NCI-H82 (cell line): ENCODE measurements at regions not wholly inside any gene's neighbourhood (a gene's known extent, or its start where the extent isn't known, plus 50 kb on each side); places are given as distances from the start of the nearest gene placed in this dataset.

ENCODE experiments used
- DNase-seq: peaks from one replicate; lab custom pipeline; 2025; lab: John Stamatoyannopoulos, UW

DNA sequence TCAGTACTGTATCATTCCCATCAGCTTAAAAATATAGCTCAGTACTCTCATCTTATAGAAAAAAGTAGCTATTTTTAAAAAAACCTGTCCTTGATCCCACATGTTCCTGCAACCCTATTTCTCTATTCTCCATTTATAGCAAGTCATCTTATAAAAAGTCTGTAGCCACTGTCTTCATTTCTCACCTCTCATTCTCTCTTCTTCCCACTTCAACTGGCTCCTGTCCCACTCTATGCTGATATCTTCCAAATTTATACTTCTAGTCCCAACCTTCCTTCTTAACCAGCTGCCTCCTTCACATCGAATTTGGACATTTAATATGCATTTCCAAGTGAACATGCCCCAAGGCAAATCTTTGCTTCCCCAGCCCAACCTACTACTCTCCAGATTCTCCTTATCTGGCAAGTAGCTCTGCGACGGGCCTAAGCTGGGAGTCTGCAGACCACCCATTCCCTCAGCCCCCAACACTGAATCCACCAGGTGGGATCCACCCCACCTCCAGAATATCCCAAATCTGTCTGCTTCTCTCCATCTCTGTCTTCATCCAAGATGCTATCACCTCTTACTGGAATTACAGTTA, 52.0 kb upstream of the TANC2 start:
- no peak for DNase-seq

- DNase-seq = no peak
Measured at GRCh38 chr17:62912363-62912762, 53.7 kb upstream of the TANC2 start.

DNA sequence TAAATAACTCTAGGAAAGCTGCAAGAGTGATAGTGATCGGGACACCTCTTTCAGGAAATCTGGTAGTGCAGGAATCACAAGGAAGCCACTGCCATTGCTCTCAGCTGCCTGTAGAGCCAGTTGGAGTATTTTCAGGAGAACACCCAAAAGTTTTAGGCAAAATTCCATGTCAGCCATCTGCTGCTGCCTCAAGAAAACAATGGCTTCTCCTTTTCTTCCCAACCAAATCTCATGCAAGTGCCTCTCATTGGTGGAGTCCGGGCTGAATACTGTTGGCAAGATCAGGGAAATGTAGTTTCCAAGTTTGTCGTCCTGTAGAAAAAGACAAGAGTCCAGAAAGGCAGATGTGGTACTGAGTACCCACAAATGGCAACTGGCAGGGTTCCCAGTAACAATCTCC, 54.9 kb upstream of the TANC2 start:
- DNase-seq = no peak

DNA sequence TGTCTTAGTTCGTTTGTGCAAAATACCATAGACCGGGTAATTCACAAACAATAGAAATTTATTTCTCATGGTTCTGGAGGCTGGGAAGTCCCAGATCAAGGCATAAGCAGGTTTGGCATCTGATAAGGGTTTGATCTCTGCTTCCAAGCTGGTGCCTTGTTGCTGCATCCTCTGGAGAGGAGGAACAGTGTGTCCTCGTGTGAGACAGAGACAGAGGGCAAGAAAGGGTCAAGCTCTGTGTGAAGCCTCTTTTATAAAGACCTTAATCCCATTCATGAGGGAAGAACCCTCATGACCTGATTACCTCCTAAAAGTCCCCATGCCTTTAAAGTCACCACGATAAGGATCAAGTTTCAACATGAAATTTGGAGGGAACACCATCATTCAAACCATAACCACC, 55.8 kb upstream of the TANC2 start:
- peak; percentile 24 for DNase-seq

DNA sequence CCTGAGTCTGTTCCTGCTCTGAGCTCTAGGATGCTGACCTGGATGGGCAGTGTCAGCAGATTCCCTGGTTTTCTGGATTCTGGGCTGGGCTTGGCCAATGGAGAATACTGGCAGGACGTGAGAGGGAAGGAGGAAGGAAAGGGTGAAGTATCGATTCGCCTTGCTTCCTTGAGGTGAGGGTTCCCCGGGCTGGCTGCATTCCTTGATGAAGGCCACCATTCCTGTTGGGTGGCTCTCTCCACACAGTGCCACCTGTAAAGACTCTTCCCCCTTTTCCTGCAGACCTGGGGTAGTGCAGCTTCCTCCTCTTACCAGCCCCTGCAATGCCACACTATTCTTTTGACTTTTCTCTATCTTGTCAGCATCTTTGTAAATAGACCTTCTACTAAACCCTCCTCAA, 58.1 kb upstream of the TANC2 start:
- no peak for DNase-seq

DNA sequence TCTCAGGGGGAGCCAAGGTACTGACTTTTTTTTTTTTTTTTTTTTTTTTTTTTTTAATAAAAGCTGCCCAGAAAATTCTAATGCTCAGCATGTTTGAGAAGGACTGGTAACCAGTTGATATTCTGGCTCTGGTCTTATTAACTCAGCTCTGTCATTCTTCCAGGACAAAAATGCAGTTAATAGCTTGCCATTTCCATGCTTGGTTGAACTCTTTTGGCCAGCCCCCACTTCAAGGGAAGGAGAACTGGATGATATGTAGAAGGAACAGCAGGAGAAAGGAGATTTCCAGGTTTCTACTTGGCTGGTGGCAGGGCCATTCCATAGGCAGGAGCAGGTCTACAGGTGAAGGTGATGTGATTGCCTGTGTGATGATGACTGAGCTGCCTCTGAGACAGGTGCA, 59.2 kb upstream of the TANC2 start:
- no peak for DNase-seq

- DNase-seq = no peak
Measured at GRCh38 chr17:62905233-62905632, 60.8 kb upstream of the TANC2 start.

DNA sequence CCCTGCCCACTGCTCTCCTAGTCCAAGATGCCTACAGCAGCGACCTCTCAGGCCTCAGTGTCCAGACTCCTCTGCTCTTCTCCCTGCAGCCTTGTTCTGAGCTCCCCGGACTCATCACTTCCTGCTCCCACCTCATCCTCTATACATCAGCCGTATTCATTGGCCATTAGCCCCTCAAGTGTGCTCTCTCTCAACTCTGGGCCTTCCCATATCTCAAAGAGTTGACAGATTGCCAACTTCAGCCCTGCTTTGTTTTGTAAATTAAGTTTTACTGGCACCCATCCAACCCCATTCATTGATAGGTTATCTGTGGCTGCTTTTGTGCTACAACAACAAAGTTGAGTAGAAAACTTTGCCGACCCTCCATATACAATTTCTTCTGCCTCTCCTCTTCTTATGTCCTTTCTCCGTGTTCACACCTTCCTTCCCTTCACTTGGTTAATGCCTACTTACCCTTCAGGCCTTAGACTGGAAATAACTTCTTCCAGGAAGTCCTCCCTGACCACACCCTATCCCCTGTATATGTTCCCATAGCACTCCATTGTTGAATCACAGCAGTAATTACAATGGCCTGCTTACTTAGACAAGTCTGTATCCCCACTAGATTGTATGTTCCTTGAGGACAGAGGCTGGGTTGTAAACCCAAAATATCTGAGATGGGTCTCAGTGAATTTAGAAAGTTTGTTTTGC, 63.4 kb upstream of the TANC2 start:
- DNase-seq = no peak

DNA sequence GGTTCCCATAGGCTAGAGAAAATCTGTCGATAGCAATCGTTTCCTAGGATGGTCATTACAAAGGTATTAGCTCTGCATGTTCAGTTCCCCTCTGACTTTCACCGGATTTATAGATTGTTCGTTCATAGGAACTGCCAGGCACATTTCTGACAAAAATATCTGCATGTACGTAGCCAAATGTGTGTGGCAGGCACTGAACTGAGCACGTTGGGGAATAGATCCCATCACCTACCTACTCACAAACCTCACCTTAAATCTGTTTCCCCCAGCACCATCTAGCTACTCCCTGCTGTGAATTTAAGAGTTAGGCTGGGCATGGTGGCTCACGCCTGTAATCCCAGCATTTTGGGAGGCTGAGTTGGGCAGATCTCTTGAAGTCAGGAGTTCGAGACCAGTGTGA, 64.5 kb upstream of the TANC2 start:
- DNase-seq = no peak

GRCh38 chr17:62900096-62900495, 65.9 kb upstream of the TANC2 start:
- no peak for DNase-seq

GRCh38 chr17:62899361-62899760, 66.7 kb upstream of the TANC2 start:
- no peak for DNase-seq

GRCh38 chr17:62898239-62898864, 67.7 kb upstream of the TANC2 start:
- DNase-seq = no peak

- no peak for DNase-seq
Measured at GRCh38 chr17:62897706-62898105, 68.3 kb upstream of the TANC2 start.

- DNase-seq = no peak
Measured at GRCh38 chr17:62895320-62896301, 70.4 kb upstream of the TANC2 start.

DNA sequence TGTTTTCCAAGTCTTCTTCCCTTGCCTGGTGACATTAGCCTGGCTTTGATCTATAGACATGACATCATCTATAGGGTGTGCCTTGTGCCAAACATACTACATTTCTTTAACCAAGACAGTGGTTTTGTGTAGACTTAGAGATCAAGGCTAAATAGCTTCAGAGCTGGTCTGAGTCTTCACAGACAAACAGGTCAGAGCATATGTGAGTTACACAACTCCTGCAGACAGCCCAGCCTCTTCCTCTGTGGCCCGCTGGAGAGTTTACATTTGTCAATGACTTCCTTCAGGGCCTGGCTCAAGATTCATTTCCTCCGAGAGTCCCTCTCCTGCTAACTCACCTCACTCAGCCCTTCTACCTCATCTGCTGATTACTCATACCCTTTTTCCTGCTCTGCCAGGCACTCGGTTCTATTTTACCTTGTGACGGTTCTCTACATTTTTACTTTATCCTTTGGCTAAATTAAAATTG, 73.1 kb upstream of the TANC2 start:
- no peak for DNase-seq

DNA sequence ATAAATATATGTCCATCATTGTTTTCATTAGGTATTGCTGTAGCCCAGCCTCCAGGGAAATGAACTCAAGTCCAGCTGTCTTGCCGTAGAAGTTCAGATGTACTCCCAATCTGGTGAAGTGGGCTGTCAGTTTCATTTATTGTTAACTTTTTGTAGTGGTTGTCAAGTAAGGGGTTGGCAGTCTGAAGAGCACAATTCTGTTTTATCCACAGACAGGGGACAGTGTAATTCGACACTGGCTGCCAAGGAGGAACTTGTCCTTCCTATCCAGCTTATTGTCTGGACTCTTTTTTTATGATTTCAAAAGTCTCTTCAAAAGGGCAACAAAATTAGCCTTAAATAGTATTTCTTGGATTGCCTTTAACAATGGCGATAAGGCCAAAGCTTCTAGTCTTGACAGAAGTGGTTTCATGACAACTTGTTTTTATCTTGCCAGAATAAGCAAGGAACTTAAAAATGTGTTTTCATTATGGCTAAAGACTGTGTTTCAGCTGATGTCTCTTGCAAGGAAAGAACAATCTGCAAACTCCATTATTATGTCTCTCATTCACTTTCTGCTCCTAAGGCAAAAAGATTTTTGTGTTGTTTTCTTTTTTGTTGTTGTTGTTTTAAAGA, 73.9 kb upstream of the TANC2 start:
- DNase-seq = no peak

DNA sequence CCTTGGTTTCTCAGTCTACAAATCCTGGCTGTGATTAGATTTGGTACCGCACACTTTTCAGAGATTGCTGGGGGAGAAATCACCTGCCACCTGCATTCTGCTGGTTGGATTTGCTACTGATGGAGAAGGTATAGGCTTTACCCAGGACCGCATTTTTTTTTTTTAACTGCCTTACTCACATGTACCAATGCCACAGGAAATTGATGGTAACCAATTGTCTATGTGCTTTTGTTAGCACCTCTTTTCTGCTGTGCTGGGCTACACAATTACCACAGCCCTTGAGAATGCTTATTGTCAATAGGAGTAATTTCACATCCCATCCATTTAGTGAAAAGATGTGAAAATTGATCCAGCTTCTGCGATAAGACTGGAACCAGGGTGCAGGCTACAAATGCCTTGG, 74.4 kb upstream of the TANC2 start:
- DNase-seq = no peak

- no peak for DNase-seq
Measured at GRCh38 chr17:62888765-62889164, 77.3 kb upstream of the TANC2 start.

GRCh38 chr17:62888148-62888547, 77.9 kb upstream of the TANC2 start:
- DNase-seq = no peak

GRCh38 chr17:62887437-62887836, 78.6 kb upstream of the TANC2 start:
- no peak for DNase-seq

DNA sequence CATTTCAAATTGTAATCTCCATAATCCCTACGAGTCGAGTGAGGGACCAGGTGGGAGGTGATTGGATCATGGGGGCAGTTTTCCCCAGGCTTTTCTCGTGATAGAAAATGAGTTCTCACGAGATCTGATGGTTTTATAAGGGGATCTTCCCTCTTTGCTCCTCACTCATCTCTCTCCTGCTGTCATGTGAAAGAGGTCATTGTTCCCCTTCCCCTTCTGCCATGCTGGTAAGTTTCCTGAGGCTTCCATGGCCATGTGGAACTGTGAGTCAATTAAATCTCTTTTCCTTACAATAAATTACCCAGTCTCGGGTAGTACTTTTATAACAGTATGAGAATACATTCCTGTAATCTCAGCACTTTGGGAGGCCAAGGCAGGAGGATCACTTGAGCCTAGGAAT, 76.7 kb upstream of the MARCHF10 start:
- DNase-seq = peak; percentile 66

- no peak for DNase-seq
Measured at GRCh38 chr17:62882878-62883277, 74.8 kb upstream of the MARCHF10 start.
